ENCODE measurements at regions not wholly inside any gene's neighbourhood (a gene's known extent, or its start where the extent isn't known, plus 50 kb on each side); places are given as distances from the start of the nearest gene placed in this dataset.

GRCh38 chr12:73585136-73585535 is 952.5 kb upstream of the ATXN7L3B start:
- no peak for TF ChIP-seq RCOR1 (IDR thresholded peaks at IDR 0.05; ENCODE audit: low read depth, low read length)
- TF ChIP-seq HMGXB4 (CRISPR knock-in tag; IDR thresholded peaks at IDR 0.05; ENCODE audit: borderline replicate concordance), result no peak
- TF ChIP-seq CTCF (IDR thresholded peaks at IDR 0.05), result no peak
- no peak for TF ChIP-seq ZFP36 (IDR thresholded peaks at IDR 0.05; ENCODE audit: borderline replicate concordance, partially characterized antibody)
- TF ChIP-seq E2F6 (IDR thresholded peaks at IDR 0.05; ENCODE audit: borderline replicate concordance, low read depth), result no peak
- no peak for TF ChIP-seq POLR2A (IDR thresholded peaks at IDR 0.05; ENCODE audit: low read length)
- TF ChIP-seq MAX (IDR thresholded peaks at IDR 0.05), result no peak
- TF ChIP-seq RFX5 (IDR thresholded peaks at IDR 0.05), result no peak

All from A549 (cell line).